Panc1 (cell line): ENCODE measurements at regions not wholly inside any gene's neighbourhood (a gene's known extent, or its start where the extent isn't known, plus 50 kb on each side); places are given as distances from the start of the nearest gene placed in this dataset.

ENCODE experiments used
- ATAC-seq: fragments of 200-7000 bp; cut with Tn5 transposase; 2 replicates; pipeline ENCODE4 v1.9.1; 2020; ENCODE audit warnings: mild to moderate bottlenecking, moderate library complexity
- BruUV-seq: library from RNA; stranded (reverse); fragments of 400-500 nt; replicated peaks from 2 replicates; lab custom pipeline; 2021; lab: Mats Ljungman, UMichigan
- CTCF ChIA-PET: fragments of 300-600 bp; sonication (Branson Sonifier 250); formaldehyde crosslinking; loops from one replicate; lab custom pipeline; 2022; ENCODE audit warnings: antibody characterized with exemption; lab: Charles Lee
- POLR2A ChIA-PET: fragments of 300-600 bp; sonication (Branson Sonifier 250); formaldehyde crosslinking; loops from one replicate; lab custom pipeline; 2022; ENCODE audit warnings: antibody characterized with exemption; lab: Charles Lee
- DNase-seq: peaks from one replicate; pipeline ENCODE4 v3.0.0-alpha.2; 2010; ENCODE audit warnings: low read depth, low spot score
- H3K27ac ChIP-seq: 2 replicates; pipeline ENCODE4 v1.5.1; 2011; ENCODE audit warnings: mild to moderate bottlenecking, low read length, inconsistent platforms
- H3K27me3 ChIP-seq: fragments of 200-500 bp; sonication (Bioruptor generic); 2 replicates; pipeline ENCODE4 v1.6.0; 2014; ENCODE audit warnings: low read length, inconsistent platforms; ENCODE audit not compliant: control insufficient read depth, insufficient read depth
- H3K36me3 ChIP-seq: fragments of 200-500 bp; sonication (Bioruptor generic); 2 replicates; pipeline ENCODE4 v1.5.1; 2014; ENCODE audit warnings: inconsistent platforms, mild to moderate bottlenecking, low read length, moderate library complexity; ENCODE audit not compliant: control insufficient read depth, insufficient read depth
- H3K4me1 ChIP-seq: 2 replicates; pipeline ENCODE4 v1.5.1; 2011; ENCODE audit warnings: inconsistent platforms, mild to moderate bottlenecking, low read length, moderate library complexity; ENCODE audit not compliant: control insufficient read depth, insufficient read depth
- H3K4me3 ChIP-seq, 2 experiments: 2 replicates each; pipeline ENCODE4 v1.5.1; 2011 to 2012; ENCODE audit warnings: low read depth in 2 of 2, low read length in 2 of 2, mild to moderate bottlenecking in 2 of 2, inconsistent platforms in 1 of 2, moderate library complexity in 1 of 2
- H3K9me3 ChIP-seq: fragments of 200-500 bp; sonication (Bioruptor generic); 2 replicates; pipeline ENCODE4 v1.5.1; 2014; ENCODE audit warnings: low read depth, mild to moderate bottlenecking, inconsistent platforms, low read length, moderate library complexity; ENCODE audit not compliant: control insufficient read depth, insufficient read depth
- POLR2AphosphoS5 ChIP-seq: IDR thresholded peaks from 2 replicates; pipeline ENCODE4 v1.6.1; 2012; ENCODE audit warnings: mild to moderate bottlenecking, low read depth, low read length, moderate library complexity
- SIN3A ChIP-seq: IDR thresholded peaks from 2 replicates; pipeline ENCODE4 v1.6.1; 2012; ENCODE audit warnings: low read depth, mild to moderate bottlenecking, low read length, moderate library complexity, borderline replicate concordance; ENCODE audit not compliant: insufficient read depth
- TCF7L2 ChIP-seq: IDR thresholded peaks from 2 replicates; pipeline ENCODE4 v1.6.1; 2011; ENCODE audit warnings: mild to moderate bottlenecking, low read depth, low read length, inconsistent platforms
- in situ Hi-C: cut with HindIII; loops from 2 replicates; pipeline ENCODE4 v1.10.0; 2016; ENCODE audit warnings: low sequenced_read_pairs, low pct_unique_long_range_greater_than_20kb
- intact Hi-C: fragments of 100-400 bp; cut with micrococcal nuclease; formaldehyde crosslinking; loops from one replicate; pipeline ENCODE4 v1.10.0; 2022; ENCODE audit not compliant: unreplicated experiment
- TF ChIP-seq, protein P1 (sequence below), 2 experiments: IDR thresholded peaks; 2 replicates each; pipeline ENCODE4 v1.6.1; 2011 to 2012; ENCODE audit warnings: low read depth in 2 of 2, control low read depth in 1 of 2, low read length in 1 of 2, mild to moderate bottlenecking in 1 of 2, moderate library complexity in 1 of 2; ENCODE audit not compliant: insufficient read depth in 1 of 2
- TF ChIP-seq, protein P2 (sequence below): fragments of 450-650 bp; IDR thresholded peaks from 2 replicates; pipeline ENCODE4 v1.5.1; 2017; ENCODE audit warnings: mild to moderate bottlenecking

DNA sequence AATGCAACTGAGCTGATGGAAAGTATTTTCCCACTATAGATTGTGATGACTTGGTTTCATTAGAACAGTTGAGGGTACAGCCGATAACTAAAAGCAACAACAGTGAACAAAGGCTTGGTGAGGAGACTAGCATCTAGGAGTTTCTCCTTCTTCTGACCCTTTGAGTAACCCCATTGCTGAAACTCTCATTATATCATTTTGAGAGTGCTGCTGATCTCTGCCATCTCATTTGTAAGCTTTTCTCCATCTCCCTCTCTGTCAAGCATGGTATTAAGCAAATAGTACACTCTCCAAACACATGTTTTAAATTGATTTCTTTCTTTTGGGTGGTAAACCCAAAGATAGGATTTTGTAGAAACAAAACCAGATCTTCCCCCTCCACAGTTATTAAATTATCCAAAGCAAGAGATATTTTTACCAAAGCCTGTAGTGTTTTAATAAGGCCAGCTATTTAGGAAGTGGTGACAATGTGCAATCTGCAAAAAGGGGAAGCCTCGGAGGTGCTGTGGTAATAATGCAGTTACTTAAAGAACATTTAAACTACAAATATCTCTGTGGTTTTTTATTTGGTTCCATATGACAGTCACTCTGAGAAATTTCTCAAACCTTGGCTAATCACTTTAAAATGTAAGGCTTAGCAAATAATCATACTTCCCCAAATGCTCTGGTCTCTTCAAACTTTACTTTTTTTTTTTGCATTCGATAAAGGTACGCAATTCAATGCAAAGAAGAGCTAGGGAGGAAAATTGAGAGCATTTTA, 287.5 kb downstream of the HLX start:
- TF ChIP-seq, protein P1, sequence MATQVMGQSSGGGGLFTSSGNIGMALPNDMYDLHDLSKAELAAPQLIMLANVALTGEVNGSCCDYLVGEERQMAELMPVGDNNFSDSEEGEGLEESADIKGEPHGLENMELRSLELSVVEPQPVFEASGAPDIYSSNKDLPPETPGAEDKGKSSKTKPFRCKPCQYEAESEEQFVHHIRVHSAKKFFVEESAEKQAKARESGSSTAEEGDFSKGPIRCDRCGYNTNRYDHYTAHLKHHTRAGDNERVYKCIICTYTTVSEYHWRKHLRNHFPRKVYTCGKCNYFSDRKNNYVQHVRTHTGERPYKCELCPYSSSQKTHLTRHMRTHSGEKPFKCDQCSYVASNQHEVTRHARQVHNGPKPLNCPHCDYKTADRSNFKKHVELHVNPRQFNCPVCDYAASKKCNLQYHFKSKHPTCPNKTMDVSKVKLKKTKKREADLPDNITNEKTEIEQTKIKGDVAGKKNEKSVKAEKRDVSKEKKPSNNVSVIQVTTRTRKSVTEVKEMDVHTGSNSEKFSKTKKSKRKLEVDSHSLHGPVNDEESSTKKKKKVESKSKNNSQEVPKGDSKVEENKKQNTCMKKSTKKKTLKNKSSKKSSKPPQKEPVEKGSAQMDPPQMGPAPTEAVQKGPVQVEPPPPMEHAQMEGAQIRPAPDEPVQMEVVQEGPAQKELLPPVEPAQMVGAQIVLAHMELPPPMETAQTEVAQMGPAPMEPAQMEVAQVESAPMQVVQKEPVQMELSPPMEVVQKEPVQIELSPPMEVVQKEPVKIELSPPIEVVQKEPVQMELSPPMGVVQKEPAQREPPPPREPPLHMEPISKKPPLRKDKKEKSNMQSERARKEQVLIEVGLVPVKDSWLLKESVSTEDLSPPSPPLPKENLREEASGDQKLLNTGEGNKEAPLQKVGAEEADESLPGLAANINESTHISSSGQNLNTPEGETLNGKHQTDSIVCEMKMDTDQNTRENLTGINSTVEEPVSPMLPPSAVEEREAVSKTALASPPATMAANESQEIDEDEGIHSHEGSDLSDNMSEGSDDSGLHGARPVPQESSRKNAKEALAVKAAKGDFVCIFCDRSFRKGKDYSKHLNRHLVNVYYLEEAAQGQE (IDR thresholded peaks at IDR 0.05; ENCODE audit: insufficient read depth in 1 of 2, low read depth in 2 of 2, low read length in 1 of 2), result no peak
- TF ChIP-seq, protein P2, sequence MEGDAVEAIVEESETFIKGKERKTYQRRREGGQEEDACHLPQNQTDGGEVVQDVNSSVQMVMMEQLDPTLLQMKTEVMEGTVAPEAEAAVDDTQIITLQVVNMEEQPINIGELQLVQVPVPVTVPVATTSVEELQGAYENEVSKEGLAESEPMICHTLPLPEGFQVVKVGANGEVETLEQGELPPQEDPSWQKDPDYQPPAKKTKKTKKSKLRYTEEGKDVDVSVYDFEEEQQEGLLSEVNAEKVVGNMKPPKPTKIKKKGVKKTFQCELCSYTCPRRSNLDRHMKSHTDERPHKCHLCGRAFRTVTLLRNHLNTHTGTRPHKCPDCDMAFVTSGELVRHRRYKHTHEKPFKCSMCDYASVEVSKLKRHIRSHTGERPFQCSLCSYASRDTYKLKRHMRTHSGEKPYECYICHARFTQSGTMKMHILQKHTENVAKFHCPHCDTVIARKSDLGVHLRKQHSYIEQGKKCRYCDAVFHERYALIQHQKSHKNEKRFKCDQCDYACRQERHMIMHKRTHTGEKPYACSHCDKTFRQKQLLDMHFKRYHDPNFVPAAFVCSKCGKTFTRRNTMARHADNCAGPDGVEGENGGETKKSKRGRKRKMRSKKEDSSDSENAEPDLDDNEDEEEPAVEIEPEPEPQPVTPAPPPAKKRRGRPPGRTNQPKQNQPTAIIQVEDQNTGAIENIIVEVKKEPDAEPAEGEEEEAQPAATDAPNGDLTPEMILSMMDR, result no peak
- TF ChIP-seq SIN3A (no peak), TCF7L2 (no peak), POLR2AphosphoS5 (no peak)
- ATAC-seq (no peak), DNase-seq (no peak)
- intact Hi-C loops, result no loop called here
- POLR2A ChIA-PET, result no interaction called here
- no peak overlapping the region for H3K27ac ChIP-seq
- H3K9me3 ChIP-seq, result no peaks in the 10 kb centered on the region; the same call in 1 of the 2 replicates
- H3K36me3 ChIP-seq, result no peaks in the 10 kb centered on the region
- H3K4me1 ChIP-seq, result no peaks in the 10 kb centered on the region
- CTCF ChIA-PET, result interaction anchor here (0.8 kb wide), 1 partner anchor 434 kb away, joined by 5 read pairs; no protein-coding TSS in a partner anchor
- no TSS peak for BruUV-seq
- no peak overlapping the region for H3K4me3 ChIP-seq
- no peaks in the 10 kb centered on the region for H3K27me3 ChIP-seq
- in situ Hi-C loops, result no loop called here

DNA sequence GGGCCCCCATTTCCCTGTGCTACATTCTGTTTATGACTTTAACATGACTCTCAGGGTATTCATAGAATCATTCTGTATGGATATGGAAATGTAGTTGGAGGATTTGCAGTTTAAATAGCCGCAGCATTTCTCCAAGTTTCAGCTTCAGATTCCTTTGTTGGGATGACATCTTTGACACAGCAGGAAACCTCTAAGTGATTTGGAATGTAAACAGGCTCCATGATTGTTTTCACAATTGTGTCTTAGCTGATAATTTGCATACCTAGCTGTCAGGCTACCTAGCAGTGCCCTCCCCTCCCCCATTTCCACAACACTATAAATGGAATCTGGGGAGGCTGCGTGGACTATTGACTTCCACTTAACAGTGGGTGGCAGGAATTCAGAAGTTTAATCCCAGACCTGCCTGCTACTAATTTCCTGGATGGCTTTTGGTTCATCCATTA, 290.2 kb downstream of the HLX start:
- ChIA-PET CTCF (no interaction called here), POLR2A (no interaction called here)
- no peaks in the 10 kb centered on the region; the same call in 1 of the 2 replicates for H3K9me3 ChIP-seq
- H3K4me3 ChIP-seq, result no peak overlapping the region
- H3K36me3 ChIP-seq, result no peaks in the 10 kb centered on the region
- no peak for DNase-seq
- no peak overlapping the region for H3K27ac ChIP-seq
- no peaks in the 10 kb centered on the region for H3K27me3 ChIP-seq
- no TSS peak for BruUV-seq
- no peaks in the 10 kb centered on the region for H3K4me1 ChIP-seq
- TF ChIP-seq, protein P2, result no peak
- no peak for TF ChIP-seq TCF7L2
- TF ChIP-seq, protein P1 (IDR thresholded peaks at IDR 0.05; ENCODE audit: insufficient read depth in 1 of 2, low read depth in 2 of 2, low read length in 1 of 2), result no peak
- no peak for TF ChIP-seq POLR2AphosphoS5
- TF ChIP-seq SIN3A, result no peak
- intact Hi-C loops (no loop called here), in situ Hi-C loops (no loop called here)
- no peak for ATAC-seq
